ENCODE measurements at regions not wholly inside any gene's neighbourhood (a gene's known extent, or its start where the extent isn't known, plus 50 kb on each side); places are given as distances from the start of the nearest gene placed in this dataset.

DNA sequence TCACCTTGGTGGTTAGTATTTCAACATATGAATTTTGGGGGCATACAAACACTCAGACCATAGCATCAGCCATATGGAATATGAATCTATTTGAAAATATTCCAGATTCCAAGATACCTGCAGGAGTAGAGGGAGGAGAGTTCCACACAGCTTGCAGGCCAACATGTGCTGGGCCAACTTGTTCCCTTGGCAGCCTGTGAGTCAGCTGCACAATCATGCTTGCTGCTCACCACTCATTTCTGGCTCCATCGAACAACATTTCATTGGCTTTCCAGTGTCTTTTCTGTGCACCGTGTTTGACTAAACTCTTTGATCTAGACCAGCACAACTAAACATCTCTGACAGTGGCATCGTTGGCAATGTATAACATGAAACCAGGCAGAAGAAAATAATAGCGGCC, 282.5 kb upstream of the RASGEF1B start (continued):
- TF ChIP-seq NR2C2 (IDR thresholded peaks at IDR 0.05; ENCODE audit: borderline replicate concordance, control insufficient read depth, insufficient read length, low read depth) (no peak), SIN3A (IDR thresholded peaks at IDR 0.05; ENCODE audit: low read depth, low read length) (no peak), IKZF1 (conservative IDR thresholded peaks at IDR 0.05) (no peak), POLR2AphosphoS5 (IDR thresholded peaks at IDR 0.05; ENCODE audit: low read length) (no peak), ZBTB40 (IDR thresholded peaks at IDR 0.05; ENCODE audit: borderline replicate concordance) (no peak), ZNF217 (IDR thresholded peaks at IDR 0.05) (no peak), NBN (IDR thresholded peaks at IDR 0.05) (no peak), SMAD1 (IDR thresholded peaks at IDR 0.05; ENCODE audit: low read depth, partially characterized antibody) (no peak)
- TF ChIP-seq, protein P1, sequence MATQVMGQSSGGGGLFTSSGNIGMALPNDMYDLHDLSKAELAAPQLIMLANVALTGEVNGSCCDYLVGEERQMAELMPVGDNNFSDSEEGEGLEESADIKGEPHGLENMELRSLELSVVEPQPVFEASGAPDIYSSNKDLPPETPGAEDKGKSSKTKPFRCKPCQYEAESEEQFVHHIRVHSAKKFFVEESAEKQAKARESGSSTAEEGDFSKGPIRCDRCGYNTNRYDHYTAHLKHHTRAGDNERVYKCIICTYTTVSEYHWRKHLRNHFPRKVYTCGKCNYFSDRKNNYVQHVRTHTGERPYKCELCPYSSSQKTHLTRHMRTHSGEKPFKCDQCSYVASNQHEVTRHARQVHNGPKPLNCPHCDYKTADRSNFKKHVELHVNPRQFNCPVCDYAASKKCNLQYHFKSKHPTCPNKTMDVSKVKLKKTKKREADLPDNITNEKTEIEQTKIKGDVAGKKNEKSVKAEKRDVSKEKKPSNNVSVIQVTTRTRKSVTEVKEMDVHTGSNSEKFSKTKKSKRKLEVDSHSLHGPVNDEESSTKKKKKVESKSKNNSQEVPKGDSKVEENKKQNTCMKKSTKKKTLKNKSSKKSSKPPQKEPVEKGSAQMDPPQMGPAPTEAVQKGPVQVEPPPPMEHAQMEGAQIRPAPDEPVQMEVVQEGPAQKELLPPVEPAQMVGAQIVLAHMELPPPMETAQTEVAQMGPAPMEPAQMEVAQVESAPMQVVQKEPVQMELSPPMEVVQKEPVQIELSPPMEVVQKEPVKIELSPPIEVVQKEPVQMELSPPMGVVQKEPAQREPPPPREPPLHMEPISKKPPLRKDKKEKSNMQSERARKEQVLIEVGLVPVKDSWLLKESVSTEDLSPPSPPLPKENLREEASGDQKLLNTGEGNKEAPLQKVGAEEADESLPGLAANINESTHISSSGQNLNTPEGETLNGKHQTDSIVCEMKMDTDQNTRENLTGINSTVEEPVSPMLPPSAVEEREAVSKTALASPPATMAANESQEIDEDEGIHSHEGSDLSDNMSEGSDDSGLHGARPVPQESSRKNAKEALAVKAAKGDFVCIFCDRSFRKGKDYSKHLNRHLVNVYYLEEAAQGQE (IDR thresholded peaks at IDR 0.05; ENCODE audit: low read depth, low read length), result no peak

All from GM12878 (cell line).